IMR-90 (cell line): ENCODE measurements at regions not wholly inside any gene's neighbourhood (a gene's known extent, or its start where the extent isn't known, plus 50 kb on each side); places are given as distances from the start of the nearest gene placed in this dataset.

Source experiments
- ATAC-seq: fragments of 200-7000 bp; cut with Tn5 transposase; 2 replicates; pipeline ENCODE4 v1.9.1; 2020; ENCODE audit warnings: low read depth, mild to moderate bottlenecking, moderate library complexity
- BruUV-seq: library from RNA; stranded (reverse); fragments of 400-500 nt; replicated peaks from 2 replicates; lab custom pipeline; 2021; lab: Mats Ljungman, UMichigan
- CTCF ChIA-PET: fragments of 300-600 bp; formaldehyde crosslinking; extraction: SDS; loops from one replicate; lab custom pipeline; 2021; ENCODE audit warnings: antibody characterized with exemption; lab: Yijun Ruan, JAX
- POLR2A ChIA-PET: fragments of 300-600 bp; sonication (Branson Sonifier 250); formaldehyde crosslinking; loops from one replicate; lab custom pipeline; 2022; ENCODE audit warnings: antibody characterized with exemption; ENCODE audit not compliant: unreplicated experiment; lab: Charles Lee
- DNase-seq: peaks from one replicate; pipeline ENCODE4 v3.0.0; 2013
- H2AFZ ChIP-seq: replicated peaks from 2 replicates; pipeline ENCODE3; 2013; ENCODE audit warnings: low read length, mild to moderate bottlenecking; ENCODE audit not compliant: poor library complexity
- H2AK5ac ChIP-seq: 2 replicates; pipeline ENCODE4 v1.6.1; 2013; ENCODE audit warnings: low read depth, low read length, inconsistent platforms
- H2AK9ac ChIP-seq: replicated peaks from 2 replicates; pipeline ENCODE3; 2013; ENCODE audit warnings: mild to moderate bottlenecking, low read depth, low read length, moderate library complexity; ENCODE audit not compliant: poor library complexity
- H2BK120ac ChIP-seq: 2 replicates; pipeline ENCODE4 v1.6.1; 2013; ENCODE audit warnings: low read depth, low read length, inconsistent platforms
- H2BK15ac ChIP-seq: 3 replicates; pipeline ENCODE4 v1.6.1; 2013; ENCODE audit warnings: low read depth, low read length, inconsistent platforms
- H2BK20ac ChIP-seq: 2 replicates; pipeline ENCODE4 v1.6.1; 2013; ENCODE audit warnings: low read depth, mild to moderate bottlenecking, inconsistent platforms, low read length, moderate library complexity
- H2BK5ac ChIP-seq: 2 replicates; pipeline ENCODE4 v1.6.1; 2013; ENCODE audit warnings: mild to moderate bottlenecking, low read depth, low read length, inconsistent platforms; ENCODE audit not compliant: poor library complexity, severe bottlenecking
- H3K14ac ChIP-seq: replicated peaks from 2 replicates; pipeline ENCODE4 v1.6.1; 2013; ENCODE audit warnings: low read depth, low read length, inconsistent platforms
- H3K18ac ChIP-seq: 2 replicates; pipeline ENCODE4 v1.6.1; 2013; ENCODE audit warnings: low read depth, low read length, control low read depth
- H3K23ac ChIP-seq: 2 replicates; pipeline ENCODE4 v1.6.1; 2013; ENCODE audit warnings: low read depth, low read length, inconsistent platforms
- H3K27ac ChIP-seq: 2 replicates; pipeline ENCODE4 v1.5.1; 2013; ENCODE audit warnings: mild to moderate bottlenecking, control low read depth, low read length; ENCODE audit not compliant: insufficient read depth
- H3K27me3 ChIP-seq: 2 replicates; pipeline ENCODE4 v1.6.1; 2013; ENCODE audit warnings: low read length; ENCODE audit not compliant: control insufficient read depth, insufficient read depth
- H3K36me3 ChIP-seq: 2 replicates; pipeline ENCODE4 v1.6.1; 2013; ENCODE audit warnings: low read length, mixed read lengths; ENCODE audit not compliant: control insufficient read depth, insufficient read depth
- H3K4ac ChIP-seq: 2 replicates; pipeline ENCODE4 v1.6.1; 2013; ENCODE audit warnings: low read depth, low read length, inconsistent platforms
- H3K4me1 ChIP-seq: 2 replicates; pipeline ENCODE4 v1.6.1; 2013; ENCODE audit warnings: low read length, mixed read lengths; ENCODE audit not compliant: control insufficient read depth, insufficient read depth
- H3K4me2 ChIP-seq: 2 replicates; pipeline ENCODE4 v1.6.1; 2013; ENCODE audit warnings: low read depth, mild to moderate bottlenecking, control low read depth, low read length, moderate library complexity
- H3K4me3 ChIP-seq: 2 replicates; pipeline ENCODE4 v1.5.1; 2013; ENCODE audit warnings: low read depth, mild to moderate bottlenecking, control low read depth, low read length, moderate library complexity; ENCODE audit not compliant: insufficient read depth
- H3K56ac ChIP-seq: 2 replicates; pipeline ENCODE4 v1.6.1; 2013; ENCODE audit warnings: low read length, inconsistent platforms; ENCODE audit not compliant: insufficient read depth; ENCODE audit errors: extremely low read depth
- H3K79me1 ChIP-seq, 2 experiments: 2 replicates each; pipeline ENCODE4 v1.6.1; 2013; ENCODE audit warnings: low read length in 2 of 2, inconsistent platforms in 1 of 2, low read depth in 1 of 2
- H3K9ac ChIP-seq: 2 replicates; pipeline ENCODE4 v1.6.1; 2013; ENCODE audit warnings: low read depth, low read length, control low read depth
- H3K9me1 ChIP-seq: 2 replicates; pipeline ENCODE4 v1.6.1; 2013; ENCODE audit warnings: low read length, inconsistent platforms; ENCODE audit not compliant: insufficient read depth
- H3K9me3 ChIP-seq: 2 replicates; pipeline ENCODE4 v1.6.1; 2013; ENCODE audit warnings: low read length; ENCODE audit not compliant: control insufficient read depth, insufficient read depth
- H4K20me1 ChIP-seq: 2 replicates; pipeline ENCODE4 v1.6.1; 2013; ENCODE audit warnings: low read length, inconsistent platforms; ENCODE audit not compliant: insufficient read depth
- H4K5ac ChIP-seq: 2 replicates; pipeline ENCODE4 v1.6.1; 2013; ENCODE audit warnings: mild to moderate bottlenecking, low read depth, low read length, control low read depth
- H4K8ac ChIP-seq, 2 experiments: 2 replicates each; pipeline ENCODE4 v1.6.1; 2013; ENCODE audit warnings: low read depth in 2 of 2, low read length in 2 of 2, control low read depth in 1 of 2, inconsistent platforms in 1 of 2
- H4K91ac ChIP-seq: 2 replicates; pipeline ENCODE4 v1.6.1; 2013; ENCODE audit warnings: low read depth, low read length, inconsistent platforms; ENCODE audit not compliant: insufficient read depth
- ELK1 ChIP-seq: fragments of 150-350 bp; IDR thresholded peaks from 2 replicates; pipeline ENCODE4 v1.6.1; 2016; ENCODE audit warnings: low read depth, mild to moderate bottlenecking, low read length, moderate library complexity, borderline replicate concordance
- NFE2L2 ChIP-seq: fragments of 150-350 bp; IDR thresholded peaks from 2 replicates; pipeline ENCODE4 v1.6.1; 2016; ENCODE audit warnings: low read depth, mild to moderate bottlenecking, low read length
- POLR2A ChIP-seq: IDR thresholded peaks from 2 replicates; pipeline ENCODE4 v1.6.1; 2012; ENCODE audit warnings: mild to moderate bottlenecking, low read depth, low read length
- RFX5 ChIP-seq: IDR thresholded peaks from 2 replicates; pipeline ENCODE4 v1.8.0; 2012; ENCODE audit warnings: low read depth, mild to moderate bottlenecking, low read length, moderate library complexity
- USF2 ChIP-seq: fragments of 150-350 bp; IDR thresholded peaks from 2 replicates; pipeline ENCODE4 v1.6.1; 2017; ENCODE audit warnings: mild to moderate bottlenecking, antibody characterized with exemption, low read length, low read depth
- WGBS, 2 experiments: methylation state at CpG; one replicate each; pipeline versions ENCODE4 v1.1.5 to v1.1.7; 2013; ENCODE audit warnings: missing lambda C conversion rate in 2 of 2; ENCODE audit not compliant: insufficient read length in 1 of 2; ENCODE audit errors: extremely low coverage in 2 of 2; 5-methylcytosine and 5-hydroxymethylcytosine counted together
- dilution Hi-C: fragments of 300-500 bp; cut with HindIII; formaldehyde crosslinking; loops from one replicate; pipeline ENCODE4 v1.14.3; 2018; ENCODE audit warnings: low sequenced_read_pairs; ENCODE audit not compliant: unreplicated experiment
- in situ Hi-C: fragments of 300-500 bp; cut with MboI; formaldehyde crosslinking; loops from 3 replicates; pipeline ENCODE4 v1.14.3; 2019; ENCODE audit warnings: low sequenced_read_pairs, inconsistent platforms, mixed read lengths
- intact Hi-C: fragments of 100-400 bp; cut with micrococcal nuclease; formaldehyde crosslinking; loops from 2 replicates; pipeline ENCODE4 v1.10.0; 2022

GRCh38 chr1:221832151-221832550 is 90.3 kb upstream of the DUSP10 start:
- no peaks in the 10 kb centered on the region for H3K9me3 ChIP-seq
- ChIA-PET CTCF (no interaction called here), POLR2A (no interaction called here)
- H3K4me3 ChIP-seq, result no peak overlapping the region
- H4K20me1 ChIP-seq, result no peaks in the 10 kb centered on the region
- H2BK15ac ChIP-seq, result peak overlapping the region; percentile 42
- no peak overlapping the region for H2AFZ ChIP-seq
- peaks cover 7% of the 10 kb centered on the region for H3K9me1 ChIP-seq
- peak overlapping the region; percentile 78 for H2BK120ac ChIP-seq
- H3K4ac ChIP-seq, result peak overlapping the region; percentile 52
- H3K79me1 ChIP-seq, result no peaks in the 10 kb centered on the region
- TF ChIP-seq RFX5 (no peak), NFE2L2 (no peak), ELK1 (no peak), USF2 (no peak), POLR2A (no peak)
- no CpG with 5 or more reads among the region's 1 CpG for WGBS, 2 experiments
- peak overlapping the region; percentile 72 for H2BK20ac ChIP-seq
- 0 out of 2 replicates have a peak overlapping the region, but pooled peaks have one; percentile 0 for H3K27ac ChIP-seq
- H4K5ac ChIP-seq, result no peak overlapping the region
- peak overlapping the region; percentile 42 for H2BK5ac ChIP-seq
- in situ Hi-C loops, result no loop called here
- DNase-seq (no peak), ATAC-seq (no peak)
- no peak overlapping the region for H3K56ac ChIP-seq
- intact Hi-C loops, result no loop called here
- BruUV-seq, result no TSS peak
- peak overlapping the region; percentile 16; the same call in 1 of the 2 replicates for H3K18ac ChIP-seq
- H3K14ac ChIP-seq, result peak overlapping the region; percentile 50; the same call in 1 of the 2 replicates
- peak overlapping the region; percentile 14; the same call in 1 of the 2 replicates for H4K91ac ChIP-seq
- no peaks in the 10 kb centered on the region for H3K27me3 ChIP-seq
- 0 out of 2 replicates have a peak overlapping the region, but pooled peaks have one; percentile 0 for H3K23ac ChIP-seq
- dilution Hi-C loops, result no loop called here
- no peak overlapping the region for H3K4me2 ChIP-seq
- no peak overlapping the region for H3K9ac ChIP-seq
- peak overlapping the region; percentile 12 to 41; a peak in 2 of 4 replicates for H4K8ac ChIP-seq
- peaks cover 17% of the 10 kb centered on the region for H3K4me1 ChIP-seq
- H2AK9ac ChIP-seq, result no peak overlapping the region
- H3K36me3 ChIP-seq, result no peaks in the 10 kb centered on the region
- peak overlapping the region; percentile 72; the same call in 1 of the 2 replicates for H2AK5ac ChIP-seq
